HFFc6 (cell line): ENCODE measurements at regions not wholly inside any gene's neighbourhood (a gene's known extent, or its start where the extent isn't known, plus 50 kb on each side); places are given as distances from the start of the nearest gene placed in this dataset.

Experiments used
- DNase-seq: peaks from one replicate; pipeline ENCODE4 v3.0.0-alpha.2; 2018
- H3K27ac Mint-ChIP-seq: 2 replicates; pipeline ENCODE4 v1.8.0; 2020; ENCODE audit warnings: mild to moderate bottlenecking, mixed read lengths
- H3K27me3 Mint-ChIP-seq: 2 replicates; pipeline ENCODE4 v1.8.0; 2021; ENCODE audit warnings: mild to moderate bottlenecking, moderate library complexity, mixed read lengths; ENCODE audit not compliant: insufficient read depth
- H3K36me3 Mint-ChIP-seq: 2 replicates; pipeline ENCODE4 v1.8.0; 2021; ENCODE audit warnings: low read depth, mixed read lengths
- H3K4me1 Mint-ChIP-seq: 2 replicates; pipeline ENCODE4 v1.8.0; 2020; ENCODE audit warnings: low read depth, mixed read lengths
- H3K4me3 Mint-ChIP-seq: 2 replicates; pipeline ENCODE4 v1.8.0; 2020; ENCODE audit warnings: mild to moderate bottlenecking, moderate library complexity, mixed read lengths
- H3K9me3 Mint-ChIP-seq: 2 replicates; pipeline ENCODE4 v1.8.0; 2020; ENCODE audit warnings: mild to moderate bottlenecking, mixed read lengths
- TF ChIP-seq, protein P1 (sequence below): fragments of 200-600 bp; sonication (generic); IDR thresholded peaks from 2 replicates; pipeline ENCODE4 v1.5.0; 2021; ENCODE audit warnings: antibody characterized with exemption, mild to moderate bottlenecking

DNA sequence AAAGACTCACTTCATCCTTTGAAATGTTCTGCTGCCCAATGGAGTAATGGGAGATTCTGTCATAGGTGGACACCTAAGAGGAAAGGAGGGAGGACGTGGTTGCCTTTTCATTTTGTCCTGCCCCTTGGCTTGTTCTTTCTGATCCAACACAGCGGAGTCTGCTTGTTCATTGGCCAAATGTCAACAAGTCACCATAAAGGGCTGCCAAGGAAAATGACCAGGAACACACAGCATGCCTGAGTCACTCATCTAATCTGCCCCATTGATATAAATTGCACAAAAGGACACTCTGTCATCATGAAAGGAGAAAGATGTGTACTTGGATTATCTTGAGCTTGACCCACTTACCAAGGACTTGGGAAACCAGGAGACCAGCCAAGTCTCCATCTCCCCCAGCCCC, 422.9 kb downstream of the SETD4 start:
- TF ChIP-seq, protein P1, sequence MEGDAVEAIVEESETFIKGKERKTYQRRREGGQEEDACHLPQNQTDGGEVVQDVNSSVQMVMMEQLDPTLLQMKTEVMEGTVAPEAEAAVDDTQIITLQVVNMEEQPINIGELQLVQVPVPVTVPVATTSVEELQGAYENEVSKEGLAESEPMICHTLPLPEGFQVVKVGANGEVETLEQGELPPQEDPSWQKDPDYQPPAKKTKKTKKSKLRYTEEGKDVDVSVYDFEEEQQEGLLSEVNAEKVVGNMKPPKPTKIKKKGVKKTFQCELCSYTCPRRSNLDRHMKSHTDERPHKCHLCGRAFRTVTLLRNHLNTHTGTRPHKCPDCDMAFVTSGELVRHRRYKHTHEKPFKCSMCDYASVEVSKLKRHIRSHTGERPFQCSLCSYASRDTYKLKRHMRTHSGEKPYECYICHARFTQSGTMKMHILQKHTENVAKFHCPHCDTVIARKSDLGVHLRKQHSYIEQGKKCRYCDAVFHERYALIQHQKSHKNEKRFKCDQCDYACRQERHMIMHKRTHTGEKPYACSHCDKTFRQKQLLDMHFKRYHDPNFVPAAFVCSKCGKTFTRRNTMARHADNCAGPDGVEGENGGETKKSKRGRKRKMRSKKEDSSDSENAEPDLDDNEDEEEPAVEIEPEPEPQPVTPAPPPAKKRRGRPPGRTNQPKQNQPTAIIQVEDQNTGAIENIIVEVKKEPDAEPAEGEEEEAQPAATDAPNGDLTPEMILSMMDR = no peak
- H3K9me3 Mint-ChIP-seq = no peaks in the 10 kb centered on the region
- no peaks in the 10 kb centered on the region; the same call in 1 of the 2 replicates for H3K27me3 Mint-ChIP-seq
- H3K27ac Mint-ChIP-seq = peak overlapping the region; percentile 72
- peak overlapping the region; percentile 62 for H3K4me3 Mint-ChIP-seq
- peaks cover 67% of the 10 kb centered on the region for H3K4me1 Mint-ChIP-seq
- peaks cover 18% of the 10 kb centered on the region for H3K36me3 Mint-ChIP-seq
- DNase-seq = peak; percentile 83

DNA sequence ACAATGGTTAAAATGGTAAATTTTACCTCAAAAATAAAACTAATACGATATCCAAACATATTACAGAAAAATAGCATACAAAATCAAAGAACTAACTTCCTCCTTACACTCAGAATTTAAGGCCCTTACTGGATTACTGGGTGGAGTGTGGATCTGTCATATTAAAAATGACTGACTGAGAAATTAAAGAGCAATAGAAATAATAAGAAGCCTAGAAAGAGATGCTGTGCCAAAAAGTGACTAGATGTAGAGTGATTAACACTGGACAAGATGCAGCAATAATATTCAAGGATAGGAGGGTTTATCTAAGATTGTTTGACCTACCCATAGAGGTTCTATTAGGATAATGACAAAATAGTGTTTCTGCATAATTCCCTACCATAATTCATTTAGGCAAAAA, 424.3 kb downstream of the SETD4 start:
- H3K27me3 Mint-ChIP-seq = no peaks in the 10 kb centered on the region; the same call in 1 of the 2 replicates
- H3K36me3 Mint-ChIP-seq = peaks cover 13% of the 10 kb centered on the region
- H3K4me1 Mint-ChIP-seq = peaks cover 53% of the 10 kb centered on the region
- no peak overlapping the region for H3K4me3 Mint-ChIP-seq
- H3K9me3 Mint-ChIP-seq = no peaks in the 10 kb centered on the region
- no peak for DNase-seq
- TF ChIP-seq, protein P1 = no peak
- H3K27ac Mint-ChIP-seq = peak overlapping the region; percentile 72

DNA sequence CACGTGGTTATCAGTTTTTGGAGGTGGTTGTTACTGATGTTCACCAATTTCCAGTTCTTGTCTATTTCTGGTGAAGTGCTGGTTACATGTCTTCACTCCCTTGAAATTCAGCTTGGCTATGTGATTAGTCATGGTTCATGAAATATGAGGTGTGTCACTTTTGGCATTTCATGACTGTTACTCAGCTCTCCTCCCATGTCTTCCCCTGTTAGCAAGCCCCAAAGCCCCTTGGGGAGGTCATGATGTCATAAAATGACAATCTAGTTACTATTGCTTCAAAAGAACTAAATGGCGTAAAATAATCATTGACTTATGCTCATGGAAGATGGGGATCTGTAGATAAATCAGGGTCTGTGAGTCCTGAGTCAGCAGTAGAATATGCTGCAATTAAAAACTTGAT, 425.1 kb downstream of the SETD4 start:
- DNase-seq = peak; percentile 95
- Mint-ChIP-seq H3K27me3 (no peaks in the 10 kb centered on the region; the same call in 1 of the 2 replicates), H3K27ac (peak overlapping the region; percentile 72), H3K9me3 (no peaks in the 10 kb centered on the region), H3K4me1 (peaks cover 46% of the 10 kb centered on the region), H3K36me3 (peaks cover 13% of the 10 kb centered on the region), H3K4me3 (peak overlapping the region; percentile 12; the same call in 1 of the 2 replicates)
- TF ChIP-seq, protein P1 = no peak

DNA sequence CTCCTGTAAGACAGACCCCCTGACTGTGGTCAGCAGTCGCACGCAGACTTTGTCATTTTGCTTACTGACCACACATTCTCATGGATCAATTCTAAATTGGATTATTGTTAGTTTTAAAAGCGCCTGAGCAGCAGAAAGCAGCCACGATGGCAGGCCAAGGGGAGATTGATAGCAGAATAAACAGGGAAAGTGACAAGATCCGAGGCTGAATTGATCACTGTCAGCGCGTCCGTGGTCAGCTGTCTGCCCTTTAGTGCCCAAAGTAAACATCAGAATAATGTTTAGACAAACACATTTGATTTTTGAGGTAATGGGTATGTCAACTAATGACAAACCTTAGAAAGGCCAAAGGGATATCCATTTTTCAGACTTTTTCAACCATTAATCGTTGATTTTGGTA, 426.8 kb downstream of the SETD4 start:
- Mint-ChIP-seq H3K4me1 (peaks cover 57% of the 10 kb centered on the region), H3K27me3 (no peaks in the 10 kb centered on the region; the same call in 1 of the 2 replicates), H3K36me3 (peaks cover 18% of the 10 kb centered on the region), H3K9me3 (no peaks in the 10 kb centered on the region), H3K4me3 (no peak overlapping the region), H3K27ac (no peak overlapping the region)
- no peak for DNase-seq
- TF ChIP-seq, protein P1 = no peak

DNA sequence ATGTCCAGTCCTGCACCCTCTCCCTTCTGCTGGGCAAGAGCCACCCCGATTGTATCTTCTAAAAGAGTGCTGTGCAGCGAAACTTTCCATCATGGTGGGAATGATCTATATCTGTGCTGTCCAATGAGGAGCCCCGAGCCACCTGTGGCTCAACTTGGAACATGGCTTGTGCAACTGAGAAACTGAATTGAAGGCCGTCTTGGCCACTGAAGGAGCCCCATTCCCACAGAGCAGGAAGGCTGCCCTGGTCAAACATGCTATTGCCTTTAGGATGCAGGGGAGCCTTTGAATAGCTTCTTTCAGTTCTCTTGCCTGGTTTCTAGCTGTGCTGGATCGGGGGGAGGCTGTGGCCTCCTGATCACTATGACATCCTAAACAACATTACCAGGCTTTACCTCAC, 427.6 kb downstream of the SETD4 start:
- TF ChIP-seq, protein P1 = no peak
- Mint-ChIP-seq H3K9me3 (no peaks in the 10 kb centered on the region), H3K4me1 (peaks cover 60% of the 10 kb centered on the region), H3K27me3 (no peaks in the 10 kb centered on the region; the same call in 1 of the 2 replicates), H3K27ac (no peak overlapping the region), H3K36me3 (peaks cover 18% of the 10 kb centered on the region), H3K4me3 (no peak overlapping the region)
- no peak for DNase-seq

DNA sequence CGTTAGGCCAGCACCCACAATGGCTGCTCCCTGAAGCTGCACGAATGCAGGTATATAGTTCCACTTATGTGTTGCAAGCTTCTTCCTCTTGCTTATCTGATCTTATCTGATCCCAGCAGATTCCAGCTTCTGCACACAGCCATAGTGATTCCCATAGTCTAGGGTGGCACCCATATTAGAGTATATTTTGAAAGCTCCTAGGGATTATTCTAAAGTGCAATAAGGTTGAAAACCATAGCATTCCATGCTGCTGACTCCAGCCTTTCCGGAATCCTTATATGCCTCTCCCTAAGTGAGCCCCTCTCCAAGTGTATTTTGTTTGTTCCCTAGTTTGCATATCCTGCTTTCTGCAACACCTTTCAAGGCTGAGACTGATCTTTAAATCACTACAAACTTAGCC, 432.0 kb downstream of the SETD4 start:
- peak; percentile 56 for DNase-seq
- no peaks in the 10 kb centered on the region; the same call in 1 of the 2 replicates for H3K27me3 Mint-ChIP-seq
- H3K27ac Mint-ChIP-seq = peak overlapping the region; percentile 36
- TF ChIP-seq, protein P1 = no peak
- no peak overlapping the region for H3K4me3 Mint-ChIP-seq
- peaks cover 45% of the 10 kb centered on the region for H3K4me1 Mint-ChIP-seq
- H3K9me3 Mint-ChIP-seq = no peaks in the 10 kb centered on the region
- peaks cover 15% of the 10 kb centered on the region for H3K36me3 Mint-ChIP-seq
